ENCODE measurements at regions not wholly inside any gene's neighbourhood (a gene's known extent, or its start where the extent isn't known, plus 50 kb on each side); places are given as distances from the start of the nearest gene placed in this dataset.

- no peak for TF ChIP-seq ZNF704 (tag by site-specific recombination; IDR thresholded peaks at IDR 0.05)
- TF ChIP-seq WT1 (tag by site-specific recombination; IDR thresholded peaks at IDR 0.05) = no peak
- TF ChIP-seq YY1 (tag by site-specific recombination; IDR thresholded peaks at IDR 0.05) = no peak
- no peak for TF ChIP-seq PRDM10 (tag by site-specific recombination; IDR thresholded peaks at IDR 0.05)
- TF ChIP-seq REST (tag by site-specific recombination; IDR thresholded peaks at IDR 0.05) = no peak
- TF ChIP-seq BCL11B (tag by site-specific recombination; IDR thresholded peaks at IDR 0.05; ENCODE audit: low read depth) = no peak
- TF ChIP-seq ZNF324 (tag by site-specific recombination; IDR thresholded peaks at IDR 0.05) = no peak
- no peak for TF ChIP-seq OSR2 (tag by site-specific recombination; IDR thresholded peaks at IDR 0.05)
These were observed 743.2 kb downstream of the TRAM1L1 start for GRCh38 chr4:116342143-116342542.
